ENCODE measurements at regions not wholly inside any gene's neighbourhood (a gene's known extent, or its start where the extent isn't known, plus 50 kb on each side); places are given as distances from the start of the nearest gene placed in this dataset.
A peak's percentile ranks its signal among the peaks of the same experiment; 100 is the strongest.
"Not testable (repeated sequence)": the region's sequence is repeated elsewhere in the genome, so short reads cannot be mapped to it uniquely, and the experiment has no call there.

GRCh38 chr3:187856555-187856954, 111.3 kb upstream of the BCL6 start:
- H3K27ac Mint-ChIP-seq: no peak overlapping the region
- no peak overlapping the region for H3K4me3 Mint-ChIP-seq
- no peaks in the 10 kb centered on the region for H3K27me3 Mint-ChIP-seq
- TF ChIP-seq, protein P1, sequence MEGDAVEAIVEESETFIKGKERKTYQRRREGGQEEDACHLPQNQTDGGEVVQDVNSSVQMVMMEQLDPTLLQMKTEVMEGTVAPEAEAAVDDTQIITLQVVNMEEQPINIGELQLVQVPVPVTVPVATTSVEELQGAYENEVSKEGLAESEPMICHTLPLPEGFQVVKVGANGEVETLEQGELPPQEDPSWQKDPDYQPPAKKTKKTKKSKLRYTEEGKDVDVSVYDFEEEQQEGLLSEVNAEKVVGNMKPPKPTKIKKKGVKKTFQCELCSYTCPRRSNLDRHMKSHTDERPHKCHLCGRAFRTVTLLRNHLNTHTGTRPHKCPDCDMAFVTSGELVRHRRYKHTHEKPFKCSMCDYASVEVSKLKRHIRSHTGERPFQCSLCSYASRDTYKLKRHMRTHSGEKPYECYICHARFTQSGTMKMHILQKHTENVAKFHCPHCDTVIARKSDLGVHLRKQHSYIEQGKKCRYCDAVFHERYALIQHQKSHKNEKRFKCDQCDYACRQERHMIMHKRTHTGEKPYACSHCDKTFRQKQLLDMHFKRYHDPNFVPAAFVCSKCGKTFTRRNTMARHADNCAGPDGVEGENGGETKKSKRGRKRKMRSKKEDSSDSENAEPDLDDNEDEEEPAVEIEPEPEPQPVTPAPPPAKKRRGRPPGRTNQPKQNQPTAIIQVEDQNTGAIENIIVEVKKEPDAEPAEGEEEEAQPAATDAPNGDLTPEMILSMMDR (conservative IDR thresholded peaks at IDR 0.05): no peak
- H3K36me3 Mint-ChIP-seq: peaks cover 6% of the 10 kb centered on the region
- no peak for DNase-seq (ENCODE audit: extremely low spot score, unreplicated experiment)
- H3K4me1 Mint-ChIP-seq (ENCODE audit: unreplicated experiment): no peaks in the 10 kb centered on the region
- peaks cover 9% of the 10 kb centered on the region for H3K9me3 Mint-ChIP-seq

DNA sequence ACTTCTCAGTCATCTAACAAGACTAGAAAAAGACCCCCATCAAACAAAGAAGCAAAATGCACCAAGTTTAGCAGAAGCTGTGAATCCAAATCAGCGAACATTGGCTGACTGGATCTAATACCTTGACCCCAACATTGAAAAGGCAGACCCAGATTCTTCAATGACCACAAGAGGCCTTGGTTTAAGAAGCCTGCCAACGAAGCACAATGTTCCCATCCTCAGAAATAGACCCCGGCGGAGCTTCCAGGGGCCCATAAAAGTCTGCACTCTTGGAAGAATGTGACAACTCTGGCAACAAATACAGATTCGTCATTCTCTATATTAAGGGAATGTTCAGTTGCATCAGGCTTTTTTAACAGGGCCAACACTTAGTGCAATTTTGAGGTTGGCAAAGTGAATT, 112.8 kb upstream of the BCL6 start:
- DNase-seq (ENCODE audit: extremely low spot score, unreplicated experiment): no peak
- H3K36me3 Mint-ChIP-seq: peaks cover 8% of the 10 kb centered on the region

DNA sequence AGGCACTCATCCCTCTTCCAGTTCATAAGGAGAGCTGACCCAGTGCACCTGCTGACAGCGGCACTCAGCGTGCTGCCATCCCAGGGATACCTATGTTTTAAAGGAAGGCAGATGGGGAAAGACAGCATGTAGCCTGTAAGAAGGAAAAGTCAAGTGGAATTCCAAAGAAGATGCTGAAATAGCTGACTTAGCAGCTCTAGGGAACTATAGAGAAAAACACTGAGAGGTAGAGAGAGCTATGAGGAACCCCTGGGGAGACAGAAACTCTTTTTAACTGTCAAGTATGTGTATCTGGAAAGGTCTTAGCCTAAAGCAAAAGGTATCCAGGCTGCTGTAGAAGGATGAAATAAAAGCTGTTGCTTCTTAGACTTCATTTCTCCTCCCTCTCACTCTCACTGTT, 113.4 kb upstream of the BCL6 start:
- H3K27ac Mint-ChIP-seq: no peak overlapping the region
- no peak for DNase-seq (ENCODE audit: extremely low spot score, unreplicated experiment)
- H3K9me3 Mint-ChIP-seq: peaks cover 9% of the 10 kb centered on the region
- no peaks in the 10 kb centered on the region for H3K27me3 Mint-ChIP-seq
- no peak overlapping the region for H3K4me3 Mint-ChIP-seq
- no peaks in the 10 kb centered on the region for H3K4me1 Mint-ChIP-seq (ENCODE audit: unreplicated experiment)
- TF ChIP-seq, protein P1 (conservative IDR thresholded peaks at IDR 0.05): no peak
- peaks cover 8% of the 10 kb centered on the region for H3K36me3 Mint-ChIP-seq

More for the DNA sequence above, 112.8 kb upstream of the BCL6 start:
- TF ChIP-seq, protein P1 (conservative IDR thresholded peaks at IDR 0.05): no peak
- H3K27ac Mint-ChIP-seq: no peak overlapping the region
- no peaks in the 10 kb centered on the region for H3K4me1 Mint-ChIP-seq (ENCODE audit: unreplicated experiment)
- no peaks in the 10 kb centered on the region for H3K27me3 Mint-ChIP-seq
- peaks cover 9% of the 10 kb centered on the region for H3K9me3 Mint-ChIP-seq
- H3K4me3 Mint-ChIP-seq: no peak overlapping the region

GRCh38 chr3:187862701-187863277, 117.5 kb upstream of the BCL6 start:
- H3K36me3 Mint-ChIP-seq; DNase-seq (ENCODE audit: extremely low spot score, unreplicated experiment); H3K9me3 Mint-ChIP-seq; H3K4me1 Mint-ChIP-seq (ENCODE audit: unreplicated experiment); H3K27me3 Mint-ChIP-seq: not testable (repeated sequence)
- Mint-ChIP-seq H3K27ac (peak overlapping the region; percentile 89), H3K4me3 (peak overlapping the region; percentile 90)

GRCh38 chr3:187870360-187871203, 125.3 kb upstream of the BCL6 start:
- no peaks in the 10 kb centered on the region for H3K4me1 Mint-ChIP-seq (ENCODE audit: unreplicated experiment)
- TF ChIP-seq, protein P1 (conservative IDR thresholded peaks at IDR 0.05): no peak
- H3K27ac Mint-ChIP-seq: no peak overlapping the region
- H3K9me3 Mint-ChIP-seq: no peaks in the 10 kb centered on the region
- H3K4me3 Mint-ChIP-seq: no peak overlapping the region
- H3K36me3 Mint-ChIP-seq: no peaks in the 10 kb centered on the region
- DNase-seq (ENCODE audit: extremely low spot score, unreplicated experiment): no peak
- H3K27me3 Mint-ChIP-seq: no peaks in the 10 kb centered on the region

- TF ChIP-seq, protein P1 (conservative IDR thresholded peaks at IDR 0.05): no peak
These were observed 125.9 kb upstream of the BCL6 start for GRCh38 chr3:187871204-187871591.

More at GRCh38 chr3:187871204-187871591, 125.9 kb upstream of the BCL6 start:
- Mint-ChIP-seq H3K9me3 (no peaks in the 10 kb centered on the region), H3K4me1 (ENCODE audit: unreplicated experiment) (no peaks in the 10 kb centered on the region), H3K27me3 (no peaks in the 10 kb centered on the region), H3K36me3 (no peaks in the 10 kb centered on the region), H3K27ac (no peak overlapping the region), H3K4me3 (no peak overlapping the region)
- DNase-seq (ENCODE audit: extremely low spot score, unreplicated experiment): no peak
